Suprapubic skin (tissue), 3 donors: ENCODE measurements at regions not wholly inside any gene's neighbourhood (a gene's known extent, or its start where the extent isn't known, plus 50 kb on each side); places are given as distances from the start of the nearest gene placed in this dataset.

Experiments
- EP300 ChIP-seq: sonication (generic); formaldehyde crosslinking; IDR thresholded peaks from one replicate; pipeline ENCODE4 v1.6.1; 2017; ENCODE audit warnings: antibody characterized with exemption
- TF ChIP-seq, protein P1 (sequence below), 2 donors: fragments of 200-600 bp in 1 of 2; fragments of 450-650 bp in 1 of 2; sonication (generic) in 1 of 2; IDR thresholded peaks; one replicate each; pipeline ENCODE4 v1.5.1; 2016 to 2019; ENCODE audit warnings: antibody characterized with exemption in 2 of 2, mild to moderate bottlenecking in 1 of 2, moderate library complexity in 1 of 2

DNA sequence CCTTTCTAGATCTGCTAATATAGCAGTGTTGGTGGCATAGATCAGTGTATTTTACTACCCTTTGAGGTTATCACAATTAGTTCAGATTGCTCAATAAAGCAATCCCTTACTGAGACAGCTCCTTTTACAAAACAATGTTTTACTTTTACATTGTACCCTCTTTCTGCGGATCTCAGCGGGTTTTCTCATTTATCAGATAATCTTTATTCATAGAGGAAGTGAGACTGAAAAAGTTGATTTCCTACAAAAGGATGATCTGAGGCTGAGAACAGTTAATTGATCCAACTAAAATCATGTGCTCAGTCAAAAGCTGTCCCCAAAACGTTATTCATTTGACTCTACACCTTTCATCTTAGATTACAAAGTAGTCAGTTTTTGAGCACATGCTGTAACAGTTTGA lies 2319.9 kb downstream of the LRRC4C start:
- TF ChIP-seq, protein P1, sequence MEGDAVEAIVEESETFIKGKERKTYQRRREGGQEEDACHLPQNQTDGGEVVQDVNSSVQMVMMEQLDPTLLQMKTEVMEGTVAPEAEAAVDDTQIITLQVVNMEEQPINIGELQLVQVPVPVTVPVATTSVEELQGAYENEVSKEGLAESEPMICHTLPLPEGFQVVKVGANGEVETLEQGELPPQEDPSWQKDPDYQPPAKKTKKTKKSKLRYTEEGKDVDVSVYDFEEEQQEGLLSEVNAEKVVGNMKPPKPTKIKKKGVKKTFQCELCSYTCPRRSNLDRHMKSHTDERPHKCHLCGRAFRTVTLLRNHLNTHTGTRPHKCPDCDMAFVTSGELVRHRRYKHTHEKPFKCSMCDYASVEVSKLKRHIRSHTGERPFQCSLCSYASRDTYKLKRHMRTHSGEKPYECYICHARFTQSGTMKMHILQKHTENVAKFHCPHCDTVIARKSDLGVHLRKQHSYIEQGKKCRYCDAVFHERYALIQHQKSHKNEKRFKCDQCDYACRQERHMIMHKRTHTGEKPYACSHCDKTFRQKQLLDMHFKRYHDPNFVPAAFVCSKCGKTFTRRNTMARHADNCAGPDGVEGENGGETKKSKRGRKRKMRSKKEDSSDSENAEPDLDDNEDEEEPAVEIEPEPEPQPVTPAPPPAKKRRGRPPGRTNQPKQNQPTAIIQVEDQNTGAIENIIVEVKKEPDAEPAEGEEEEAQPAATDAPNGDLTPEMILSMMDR (IDR thresholded peaks at IDR 0.05), result no peak
- no peak for TF ChIP-seq EP300
